Neutrophil (primary cell): ENCODE measurements at regions not wholly inside any gene's neighbourhood (a gene's known extent, or its start where the extent isn't known, plus 50 kb on each side); places are given as distances from the start of the nearest gene placed in this dataset.

Experiments used
- H3K27ac ChIP-seq: fragments of 200-600 bp; sonication (generic); 2 replicates; pipeline ENCODE4 v1.5.1; 2016; ENCODE audit warnings: mild to moderate bottlenecking, moderate library complexity
- H3K27me3 ChIP-seq: fragments of 200-600 bp; sonication (generic); 2 replicates; pipeline ENCODE4 v1.6.0; 2016; ENCODE audit warnings: mild to moderate bottlenecking
- H3K36me3 ChIP-seq: fragments of 200-600 bp; sonication (generic); 2 replicates; pipeline ENCODE4 v1.5.1; 2017
- H3K4me1 ChIP-seq, 2 experiments: fragments of 200-600 bp in 1 of 2; sonication (generic) in 1 of 2; 1 replicate in 1 of 2; 2 replicates in 1 of 2; pipeline versions ENCODE4 v1.5.1 to v1.6.1; 2013 to 2016; ENCODE audit warnings: low read depth in 1 of 2, low read length in 1 of 2, mild to moderate bottlenecking in 1 of 2, moderate library complexity in 1 of 2; ENCODE audit not compliant: control insufficient read depth in 1 of 2, insufficient read depth in 1 of 2
- H3K4me3 ChIP-seq, 2 experiments: fragments of 200-600 bp in 1 of 2; sonication (generic) in 1 of 2; 1 replicate in 1 of 2; 2 replicates in 1 of 2; pipeline ENCODE4 v1.5.1; 2013 to 2016; ENCODE audit warnings: low read depth in 1 of 2, low read length in 1 of 2, mild to moderate bottlenecking in 1 of 2, moderate library complexity in 1 of 2
- H3K9me3 ChIP-seq: fragments of 200-600 bp; sonication (generic); 2 replicates; pipeline ENCODE4 v1.5.1; 2016
- TF ChIP-seq, protein P1 (sequence below): fragments of 200-600 bp; sonication (generic); IDR thresholded peaks from 2 replicates; pipeline ENCODE4 v1.5.1; 2016; ENCODE audit warnings: antibody characterized with exemption

DNA sequence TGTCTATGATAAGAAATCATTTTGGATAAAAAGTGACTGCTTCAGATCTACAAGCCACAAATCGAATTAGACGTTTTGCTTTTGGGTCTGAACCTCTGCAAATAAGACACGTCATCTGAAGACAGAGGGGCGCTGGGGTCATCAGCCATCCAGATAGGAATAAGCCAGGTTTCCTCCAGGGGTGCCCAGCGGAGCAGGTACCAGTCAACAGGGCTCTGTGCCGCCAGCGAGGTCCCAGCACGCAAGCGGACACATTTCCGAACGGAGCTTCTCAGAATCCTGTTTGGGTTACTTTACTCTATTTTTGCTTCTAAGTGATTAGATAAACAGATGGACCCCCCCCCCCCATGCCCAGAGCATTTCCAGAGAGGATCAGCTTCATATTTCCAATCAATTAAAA lies 873.8 kb downstream of the BRD1 start:
- TF ChIP-seq, protein P1, sequence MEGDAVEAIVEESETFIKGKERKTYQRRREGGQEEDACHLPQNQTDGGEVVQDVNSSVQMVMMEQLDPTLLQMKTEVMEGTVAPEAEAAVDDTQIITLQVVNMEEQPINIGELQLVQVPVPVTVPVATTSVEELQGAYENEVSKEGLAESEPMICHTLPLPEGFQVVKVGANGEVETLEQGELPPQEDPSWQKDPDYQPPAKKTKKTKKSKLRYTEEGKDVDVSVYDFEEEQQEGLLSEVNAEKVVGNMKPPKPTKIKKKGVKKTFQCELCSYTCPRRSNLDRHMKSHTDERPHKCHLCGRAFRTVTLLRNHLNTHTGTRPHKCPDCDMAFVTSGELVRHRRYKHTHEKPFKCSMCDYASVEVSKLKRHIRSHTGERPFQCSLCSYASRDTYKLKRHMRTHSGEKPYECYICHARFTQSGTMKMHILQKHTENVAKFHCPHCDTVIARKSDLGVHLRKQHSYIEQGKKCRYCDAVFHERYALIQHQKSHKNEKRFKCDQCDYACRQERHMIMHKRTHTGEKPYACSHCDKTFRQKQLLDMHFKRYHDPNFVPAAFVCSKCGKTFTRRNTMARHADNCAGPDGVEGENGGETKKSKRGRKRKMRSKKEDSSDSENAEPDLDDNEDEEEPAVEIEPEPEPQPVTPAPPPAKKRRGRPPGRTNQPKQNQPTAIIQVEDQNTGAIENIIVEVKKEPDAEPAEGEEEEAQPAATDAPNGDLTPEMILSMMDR, result no peak
- no peaks in the 10 kb centered on the region for H3K36me3 ChIP-seq
- no peak overlapping the region for H3K27ac ChIP-seq
- no peak overlapping the region for H3K4me3 ChIP-seq
- no peaks in the 10 kb centered on the region for H3K4me1 ChIP-seq
- H3K27me3 ChIP-seq, result no peaks in the 10 kb centered on the region
- no peaks in the 10 kb centered on the region for H3K9me3 ChIP-seq

DNA sequence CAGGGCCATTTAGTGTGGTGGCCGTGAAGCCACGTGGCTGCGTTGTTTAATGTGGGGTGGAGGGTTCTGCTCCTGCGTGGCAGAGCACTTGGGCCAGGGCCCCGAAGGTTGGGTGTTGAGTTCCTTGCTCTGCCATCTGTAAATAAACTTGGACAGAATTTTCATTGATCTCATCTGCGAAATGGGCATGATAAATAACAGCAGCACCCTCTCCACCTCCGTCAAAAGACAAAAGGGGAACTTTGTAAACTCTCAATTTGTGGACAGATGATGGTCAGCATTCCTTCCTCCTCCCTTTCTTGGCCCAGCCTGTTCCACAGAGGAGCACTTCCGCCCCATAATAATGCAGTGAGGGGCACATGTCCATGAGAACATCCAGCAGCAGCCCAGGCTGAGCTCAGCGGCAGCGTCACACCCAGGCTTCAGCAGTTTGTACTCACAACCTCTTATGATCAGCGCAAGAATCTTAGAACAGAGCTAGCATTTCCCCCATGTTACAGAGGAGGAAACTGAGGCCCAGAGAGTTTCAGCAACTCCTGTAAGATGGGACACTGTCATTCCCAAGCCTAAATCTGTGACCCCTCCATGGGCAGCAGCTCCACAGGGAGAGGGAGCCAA lies 874.5 kb downstream of the BRD1 start:
- H3K36me3 ChIP-seq, result no peaks in the 10 kb centered on the region
- no peaks in the 10 kb centered on the region for H3K27me3 ChIP-seq
- H3K4me1 ChIP-seq, result no peaks in the 10 kb centered on the region
- H3K27ac ChIP-seq, result no peak overlapping the region
- H3K4me3 ChIP-seq, result no peak overlapping the region
- H3K9me3 ChIP-seq, result no peaks in the 10 kb centered on the region
- TF ChIP-seq, protein P1, result no peak

DNA sequence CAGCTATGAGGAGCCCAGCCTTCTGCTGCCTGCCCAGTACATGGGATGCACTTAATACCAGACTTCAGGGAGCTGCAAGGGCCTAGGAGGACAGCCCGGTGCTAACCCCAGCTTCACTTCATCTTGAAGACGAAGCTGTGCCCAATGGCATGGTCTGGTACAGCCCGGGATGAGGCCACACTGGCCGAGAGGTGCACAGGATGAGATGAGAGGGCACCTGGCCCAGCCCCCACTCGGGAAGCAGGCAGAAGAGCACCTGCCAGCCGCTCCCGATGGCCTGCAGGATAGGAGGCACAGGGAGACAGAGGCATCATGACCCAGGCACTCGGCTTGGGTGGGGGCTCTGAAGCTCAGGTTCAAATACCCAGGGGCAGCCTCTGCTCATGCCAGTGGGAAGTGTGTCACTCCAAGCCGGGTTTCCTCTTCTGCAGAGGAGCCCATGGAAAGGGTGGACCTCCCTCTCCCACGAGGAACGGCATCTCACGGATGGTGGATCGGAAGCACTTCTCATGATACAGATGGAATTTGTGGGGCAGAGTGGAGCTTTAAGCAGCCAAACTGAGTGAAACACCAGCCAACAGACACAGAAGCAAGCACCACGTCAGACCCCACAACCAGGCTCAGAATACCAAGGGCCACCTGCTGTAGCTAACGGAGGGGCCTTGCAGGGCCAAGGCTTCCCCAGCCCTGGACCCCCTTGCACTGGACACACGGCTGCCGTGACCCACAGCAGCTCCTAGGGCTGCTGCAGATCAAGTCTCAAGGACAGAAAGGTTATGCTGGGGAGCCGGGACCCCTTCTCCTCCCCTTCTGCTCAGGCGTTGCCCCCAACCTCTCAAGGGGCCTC lies 875.2 kb downstream of the BRD1 start:
- H3K27ac ChIP-seq, result no peak overlapping the region
- no peaks in the 10 kb centered on the region for H3K4me1 ChIP-seq
- H3K9me3 ChIP-seq, result no peaks in the 10 kb centered on the region
- no peak overlapping the region for H3K4me3 ChIP-seq
- TF ChIP-seq, protein P1, result no peak
- no peaks in the 10 kb centered on the region for H3K27me3 ChIP-seq
- no peaks in the 10 kb centered on the region for H3K36me3 ChIP-seq

DNA sequence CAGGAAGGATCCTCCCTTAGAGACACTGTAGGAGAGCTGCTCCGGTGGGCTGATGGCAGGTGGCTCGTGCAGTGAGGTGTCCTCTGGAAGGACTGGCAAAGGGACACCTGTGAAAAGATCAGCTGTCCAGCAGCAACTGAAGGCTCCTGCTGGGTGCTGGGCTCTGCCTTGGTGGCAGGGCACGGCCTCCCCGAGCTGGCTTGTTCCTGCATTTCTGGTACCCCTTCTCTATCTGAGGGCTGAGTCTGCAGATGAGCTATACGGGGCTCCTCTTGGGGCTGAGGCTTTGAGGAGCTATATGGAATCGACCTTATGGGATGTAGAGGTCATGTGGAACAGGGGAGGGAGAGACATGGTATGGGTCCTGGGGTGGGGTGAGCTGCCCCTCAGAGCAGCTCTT lies 875.8 kb downstream of the BRD1 start:
- no peaks in the 10 kb centered on the region for H3K36me3 ChIP-seq
- no peaks in the 10 kb centered on the region for H3K4me1 ChIP-seq
- TF ChIP-seq, protein P1, result no peak
- H3K27me3 ChIP-seq, result no peaks in the 10 kb centered on the region
- no peak overlapping the region for H3K4me3 ChIP-seq
- H3K27ac ChIP-seq, result no peak overlapping the region
- H3K9me3 ChIP-seq, result no peaks in the 10 kb centered on the region

DNA sequence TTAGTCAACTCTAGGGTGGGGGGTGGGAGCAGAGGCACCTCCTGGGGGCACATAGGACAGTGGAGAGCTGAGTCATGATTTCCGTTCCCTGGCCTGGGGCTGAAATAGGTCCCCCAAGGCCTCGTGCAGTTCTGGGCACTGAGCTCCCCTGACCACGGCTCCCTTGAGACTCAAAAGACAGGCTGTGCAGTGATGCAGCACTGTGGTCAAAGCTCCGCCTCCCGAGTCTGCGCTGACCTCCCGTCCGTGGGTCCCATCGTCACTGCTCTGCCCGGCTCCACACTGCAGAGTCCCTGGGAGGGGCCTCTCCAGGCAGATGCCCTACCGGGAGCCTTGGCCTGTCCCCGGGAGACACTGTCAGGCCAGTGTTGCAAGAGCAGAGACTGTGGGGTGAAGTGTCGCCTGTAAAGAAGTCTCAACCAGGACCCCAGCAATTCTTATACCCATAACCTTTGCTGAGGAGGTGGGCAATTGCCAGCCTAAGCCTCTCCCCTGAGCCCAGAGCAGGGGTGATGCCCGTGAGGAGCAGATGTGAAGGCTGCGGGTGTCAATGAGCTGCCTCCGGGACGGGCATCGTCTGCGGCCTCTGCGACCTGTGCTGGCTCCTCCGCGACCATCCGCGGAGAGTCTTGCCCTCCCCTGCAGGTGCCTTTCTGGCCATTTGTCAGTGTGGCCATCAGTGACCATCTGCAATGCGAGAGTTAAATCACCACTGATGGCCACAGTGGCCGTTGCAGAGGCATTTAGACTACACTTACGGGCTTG lies 877.3 kb downstream of the BRD1 start:
- no peaks in the 10 kb centered on the region for H3K4me1 ChIP-seq
- H3K27ac ChIP-seq, result no peak overlapping the region
- no peak overlapping the region for H3K4me3 ChIP-seq
- TF ChIP-seq, protein P1, result no peak
- H3K27me3 ChIP-seq, result no peaks in the 10 kb centered on the region
- H3K36me3 ChIP-seq, result no peaks in the 10 kb centered on the region
- no peaks in the 10 kb centered on the region for H3K9me3 ChIP-seq
